H1 (cell line): ENCODE measurements at regions not wholly inside any gene's neighbourhood (a gene's known extent, or its start where the extent isn't known, plus 50 kb on each side); places are given as distances from the start of the nearest gene placed in this dataset.

ENCODE experiments used
- CTCF ChIA-PET: fragments of 300-600 bp; sonication (Branson Sonifier 250); formaldehyde crosslinking; loops from one replicate; lab custom pipeline; 2021; ENCODE audit not compliant: partially characterized antibody; lab: Charles Lee
- POLR2A ChIA-PET: fragments of 300-600 bp; sonication (Branson Sonifier 250); formaldehyde crosslinking; loops from one replicate; lab custom pipeline; 2021; ENCODE audit warnings: inconsistent platforms; ENCODE audit not compliant: partially characterized antibody; lab: Charles Lee
- DNase-seq, 2 experiments: peaks; one replicate each; pipeline versions ENCODE4 v3.0.0 to v3.0.0-alpha.2; 2010 to 2022; ENCODE audit warnings: low spot score in 2 of 2, low read depth in 1 of 2, mixed read lengths in 1 of 2
- FAIRE-seq: peaks from 2 replicates; lab custom pipeline; 2011; peaks lifted over from hg19 to GRCh38; lab: Jason Lieb, UNC
- H2AFZ ChIP-seq: 2 replicates; pipeline ENCODE4 v1.8.1; 2012; ENCODE audit warnings: low read length, inconsistent platforms
- H2AK5ac ChIP-seq: 2 replicates; pipeline ENCODE4 v1.6.1; 2013; ENCODE audit warnings: low read depth, low read length
- H2BK120ac ChIP-seq: replicated peaks from 2 replicates; pipeline ENCODE3; 2013; ENCODE audit warnings: low read depth, low read length, inconsistent platforms
- H2BK12ac ChIP-seq: 2 replicates; pipeline ENCODE4 v1.6.1; 2013; ENCODE audit warnings: low read depth, low read length
- H2BK15ac ChIP-seq: 2 replicates; pipeline ENCODE4 v1.6.1; 2013; ENCODE audit warnings: low read length
- H2BK20ac ChIP-seq: 2 replicates; pipeline ENCODE4 v1.6.1; 2013; ENCODE audit warnings: low read length
- H2BK5ac ChIP-seq: 2 replicates; pipeline ENCODE4 v1.6.1; 2013; ENCODE audit warnings: low read depth, low read length
- H3K14ac ChIP-seq: 2 replicates; pipeline ENCODE4 v1.6.1; 2013; ENCODE audit warnings: inconsistent platforms; ENCODE audit not compliant: insufficient read length
- H3K18ac ChIP-seq: 2 replicates; pipeline ENCODE4 v1.6.1; 2013; ENCODE audit warnings: low read length; ENCODE audit errors: extremely low read depth
- H3K23ac ChIP-seq: 2 replicates; pipeline ENCODE4 v1.6.1; 2013; ENCODE audit warnings: inconsistent platforms; ENCODE audit not compliant: insufficient read length
- H3K23me2 ChIP-seq: 2 replicates; pipeline ENCODE4 v1.6.1; 2013; ENCODE audit warnings: low read depth, low read length
- H3K27ac ChIP-seq: 2 replicates; pipeline ENCODE4 v1.6.1; 2011; ENCODE audit warnings: low read depth, low read length, inconsistent platforms
- H3K27me3 ChIP-seq, 4 experiments: replicated peaks in 1 of 4; 1 replicate in 1 of 4; 2 replicates in 3 of 4; pipeline versions ENCODE4 v1.6.1 to v1.8.1; 2011 to 2013; ENCODE audit warnings: low read length in 3 of 4, mild to moderate bottlenecking in 3 of 4, inconsistent platforms in 2 of 4, mixed read lengths in 2 of 4, moderate library complexity in 1 of 4; ENCODE audit not compliant: control insufficient read depth in 3 of 4, insufficient read depth in 3 of 4; ENCODE audit errors: extremely low read depth in 1 of 4
- H3K36me3 ChIP-seq, 4 experiments: 2 replicates each; pipeline versions ENCODE4 v1.6.1 to v1.8.1; 2011 to 2013; ENCODE audit warnings: mild to moderate bottlenecking in 4 of 4, low read length in 3 of 4, moderate library complexity in 2 of 4, control low read depth in 1 of 4, inconsistent platforms in 1 of 4; ENCODE audit not compliant: insufficient read depth in 4 of 4, control insufficient read depth in 2 of 4
- H3K4ac ChIP-seq: replicated peaks from 2 replicates; pipeline ENCODE3; 2013; ENCODE audit warnings: low read length, low read depth, mixed read lengths, inconsistent platforms; ENCODE audit not compliant: insufficient read length
- H3K4me1 ChIP-seq, 4 experiments: replicated peaks in 1 of 4; 1 replicate in 1 of 4; 2 replicates in 3 of 4; pipeline versions ENCODE4 v1.6.1 to v1.8.1; 2011 to 2013; ENCODE audit warnings: low read length in 3 of 4, inconsistent platforms in 2 of 4, mixed read lengths in 1 of 4; ENCODE audit not compliant: insufficient read depth in 4 of 4, control insufficient read depth in 3 of 4
- H3K4me2 ChIP-seq, 2 experiments: 2 replicates each; pipeline versions ENCODE4 v1.6.1 to v1.8.1; 2011 to 2013; ENCODE audit warnings: low read depth in 2 of 2, low read length in 2 of 2, control low read depth in 1 of 2, inconsistent platforms in 1 of 2, mild to moderate bottlenecking in 1 of 2; ENCODE audit not compliant: insufficient read depth in 1 of 2
- H3K4me3 ChIP-seq, 4 experiments: fragments of 200-600, 300-600 bp in 1 of 4; sonication (generic), shearing (Covaris generic), sonication (Bioruptor Twin) in 1 of 4; 2 replicates each; pipeline versions ENCODE4 v1.5.1 to v1.8.1; 2011 to 2016; ENCODE audit warnings: low read length in 4 of 4, low read depth in 3 of 4, control low read depth in 2 of 4, inconsistent platforms in 2 of 4, mild to moderate bottlenecking in 2 of 4, mixed read lengths in 1 of 4, moderate library complexity in 1 of 4; ENCODE audit not compliant: insufficient read depth in 2 of 4; ENCODE audit errors: extremely low read depth in 1 of 4
- H3K56ac ChIP-seq: replicated peaks from 2 replicates; pipeline ENCODE3; 2013; ENCODE audit warnings: low read depth, mild to moderate bottlenecking, mixed read lengths, low read length, inconsistent platforms; ENCODE audit not compliant: insufficient read length
- H3K79me1 ChIP-seq: 2 replicates; pipeline ENCODE4 v1.6.1; 2013; ENCODE audit warnings: low read depth, low read length, control low read depth
- H3K79me2 ChIP-seq, 2 experiments: 2 replicates each; pipeline versions ENCODE4 v1.6.1 to v1.8.1; 2012 to 2013; ENCODE audit warnings: low read length in 2 of 2, mild to moderate bottlenecking in 2 of 2, inconsistent platforms in 1 of 2; ENCODE audit not compliant: insufficient read depth in 2 of 2, control insufficient read depth in 1 of 2
- H3K9ac ChIP-seq, 4 experiments: replicated peaks in 1 of 4; 1 replicate in 1 of 4; 2 replicates in 3 of 4; pipeline versions ENCODE4 v1.6.1 to v1.8.1; 2011 to 2013; ENCODE audit warnings: low read depth in 3 of 4, low read length in 3 of 4, control low read depth in 2 of 4, mild to moderate bottlenecking in 2 of 4, moderate library complexity in 2 of 4, inconsistent platforms in 1 of 4; ENCODE audit errors: extremely low read depth in 1 of 4
- H3K9me3 ChIP-seq, 2 experiments: 2 replicates each; pipeline versions ENCODE4 v1.6.1 to v1.8.1; 2012 to 2013; ENCODE audit warnings: mild to moderate bottlenecking in 2 of 2, moderate library complexity in 2 of 2, control low read depth in 1 of 2, inconsistent platforms in 1 of 2, low read depth in 1 of 2, low read length in 1 of 2, mixed read lengths in 1 of 2; ENCODE audit not compliant: insufficient read depth in 2 of 2
- H4K20me1 ChIP-seq, 2 experiments: replicated peaks in 1 of 2; 2 replicates each; pipeline versions ENCODE3 to v1.8.1; 2011 to 2013; ENCODE audit warnings: inconsistent platforms in 2 of 2, low read length in 2 of 2, mild to moderate bottlenecking in 1 of 2; ENCODE audit not compliant: insufficient read depth in 2 of 2, control insufficient read depth in 1 of 2
- H4K5ac ChIP-seq: 2 replicates; pipeline ENCODE4 v1.6.1; 2013; ENCODE audit warnings: low read length, low read depth, mixed read lengths, inconsistent platforms; ENCODE audit not compliant: insufficient read length
- H4K8ac ChIP-seq: 2 replicates; pipeline ENCODE4 v1.8.0; 2013; ENCODE audit warnings: mild to moderate bottlenecking, moderate library complexity, low read length, inconsistent platforms; ENCODE audit not compliant: insufficient read depth; ENCODE audit errors: extremely low read depth
- H4K91ac ChIP-seq: replicated peaks from 2 replicates; pipeline ENCODE3; 2013; ENCODE audit warnings: low read length, mixed read lengths, inconsistent platforms; ENCODE audit not compliant: insufficient read length
- CEBPB ChIP-seq: IDR thresholded peaks from 2 replicates; pipeline ENCODE4 v1.6.1; 2012; ENCODE audit warnings: low read depth, low read length
- CHD1 ChIP-seq: IDR thresholded peaks from 2 replicates; pipeline ENCODE4 v1.6.1; 2012; ENCODE audit warnings: low read depth, low read length, improper control_type of control experiment
- CTCF ChIP-seq, 3 experiments: IDR thresholded peaks; 1 replicate in 2 of 3; 2 replicates in 1 of 3; pipeline versions ENCODE4 v1.5.1 to v1.6.1; 2011; ENCODE audit warnings: low read length in 3 of 3, mild to moderate bottlenecking in 3 of 3, inconsistent platforms in 2 of 3, low read depth in 1 of 3, moderate library complexity in 1 of 3; ENCODE audit not compliant: insufficient read depth in 1 of 3; ENCODE audit errors: control extremely low read depth in 1 of 3
- JUN ChIP-seq: IDR thresholded peaks from 2 replicates; pipeline ENCODE4 v1.6.1; 2011; ENCODE audit warnings: low read depth, mild to moderate bottlenecking, improper control_type of control experiment, low read length
- JUND ChIP-seq: IDR thresholded peaks from 2 replicates; pipeline ENCODE4 v1.6.1; 2011; ENCODE audit warnings: mild to moderate bottlenecking, improper control_type of control experiment, low read length
- MAFK ChIP-seq: IDR thresholded peaks from 2 replicates; pipeline ENCODE4 v1.6.1; 2012; ENCODE audit warnings: low read depth, mild to moderate bottlenecking, improper control_type of control experiment, low read length
- NANOG ChIP-seq: IDR thresholded peaks from 2 replicates; pipeline ENCODE4 v1.6.1; 2011; ENCODE audit warnings: low read length, low read depth, mild to moderate bottlenecking, inconsistent platforms; ENCODE audit not compliant: insufficient read depth, poor library complexity, severe bottlenecking
- RNF2 ChIP-seq: fragments of 200-900, 300-1000 bp; sonication (generic); IDR thresholded peaks from 2 replicates; pipeline ENCODE4 v1.7.1; 2016; ENCODE audit warnings: borderline replicate concordance, low read depth, mild to moderate bottlenecking, antibody characterized with exemption, low read length; ENCODE audit not compliant: poor library complexity, severe bottlenecking; ENCODE audit errors: missing control alignments
- TEAD4 ChIP-seq: IDR thresholded peaks from 2 replicates; pipeline ENCODE4 v1.6.1; 2012; ENCODE audit warnings: low read depth, low read length, inconsistent platforms, mixed read lengths
- ZNF274 ChIP-seq: IDR thresholded peaks from 2 replicates; pipeline ENCODE4 v1.7.0; 2012; ENCODE audit warnings: low read length, borderline replicate concordance; ENCODE audit errors: extremely low read depth
- WGBS, 2 experiments: shearing (Covaris generic) in 1 of 2; methylation state at CpG; one replicate each; pipeline versions ENCODE4 v1.1.6 to v1.1.7; 2013 to 2015; ENCODE audit warnings: low lambda C conversion rate in 2 of 2, mixed read lengths in 2 of 2, inconsistent platforms in 1 of 2, low coverage in 1 of 2, missing lambda C conversion rate in 1 of 2; ENCODE audit not compliant: insufficient replicate concordance in 2 of 2, insufficient coverage in 1 of 2, insufficient read length in 1 of 2; ENCODE audit errors: extremely low coverage in 1 of 2, missing lambda C conversion rate in 1 of 2; 5-methylcytosine and 5-hydroxymethylcytosine counted together

DNA sequence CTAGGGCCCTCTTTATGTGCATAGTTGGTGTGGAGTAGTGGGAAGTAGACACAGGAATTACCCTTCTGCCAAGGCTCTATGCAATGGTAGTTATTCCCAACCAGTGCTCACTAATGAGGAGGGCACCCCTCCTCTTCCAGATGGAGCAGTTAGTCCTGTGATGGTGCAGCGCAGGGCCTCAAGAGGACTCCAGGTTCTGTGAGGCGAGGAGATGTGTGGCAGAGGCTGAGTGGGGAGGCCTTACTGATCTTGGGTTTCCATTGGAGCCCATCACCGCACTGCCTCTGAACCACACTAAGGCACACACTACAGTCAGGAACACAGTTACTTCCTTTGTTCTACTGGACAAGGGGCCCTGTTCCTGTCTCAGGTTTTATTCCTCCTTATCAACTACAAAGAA lies 122.5 kb upstream of the POU3F1 start:
- Histone ChIP-seq H4K8ac (no peak overlapping the region), H3K79me2 (no peaks in the 10 kb centered on the region), H2BK12ac (no peak overlapping the region), H3K36me3 (no peaks in the 10 kb centered on the region), H4K5ac (no peak overlapping the region), H3K56ac (no peak overlapping the region), H3K9ac (no peak overlapping the region), H4K20me1 (no peaks in the 10 kb centered on the region), H2AK5ac (no peak overlapping the region), H2AFZ (no peak overlapping the region), H3K27ac (no peak overlapping the region), H4K91ac (no peak overlapping the region), H3K4me3 (no peak overlapping the region), H2BK15ac (no peak overlapping the region), H3K23ac (no peak overlapping the region), H2BK120ac (no peak overlapping the region), H3K4ac (no peak overlapping the region), H3K4me1 (no peaks in the 10 kb centered on the region), H3K18ac (no peak overlapping the region), H3K23me2 (no peaks in the 10 kb centered on the region; the same call in 1 of the 2 replicates), H2BK20ac (no peak overlapping the region), H3K79me1 (no peaks in the 10 kb centered on the region), H3K4me2 (no peak overlapping the region), H3K9me3 (no peaks in the 10 kb centered on the region), H3K14ac (no peak overlapping the region), H3K27me3 (no peaks in the 10 kb centered on the region; a peak in 1 of 7 replicates), H2BK5ac (no peak overlapping the region)
- DNase-seq, result no peak
- CTCF ChIA-PET, result no interaction called here
- POLR2A ChIA-PET, result no interaction called here
- 81% methylated on average over 3 of the region's 3 CpGs; no CpG with 5 or more reads in 1 of the 2 experiments for WGBS, 2 experiments
- FAIRE-seq, result no peak
- TF ChIP-seq RNF2, result no peak
- TF ChIP-seq CHD1, result no peak
- TF ChIP-seq JUN, result no peak
- no peak for TF ChIP-seq JUND
- no peak for TF ChIP-seq CEBPB
- no peak for TF ChIP-seq CTCF (IDR thresholded peaks at IDR 0.05; ENCODE audit: control extremely low read depth in 1 of 3, insufficient read depth in 1 of 3, low read depth in 1 of 3, low read length in 3 of 3)
- no peak for TF ChIP-seq TEAD4
- TF ChIP-seq ZNF274, result no peak
- no peak for TF ChIP-seq NANOG
- TF ChIP-seq MAFK, result no peak
